K562 (cell line): ENCODE measurements at regions not wholly inside any gene's neighbourhood (a gene's known extent, or its start where the extent isn't known, plus 50 kb on each side); places are given as distances from the start of the nearest gene placed in this dataset.

Source experiments
- E2F1 ChIP-seq: sonication (generic); formaldehyde crosslinking; IDR thresholded peaks from 2 replicates; pipeline ENCODE4 v1.8.1; 2023; ENCODE audit warnings: mild to moderate bottlenecking, missing genetic modification reagents, moderate library complexity
- EZH2 ChIP-seq: IDR thresholded peaks from 2 replicates; pipeline ENCODE4 v1.6.1; 2012; ENCODE audit warnings: low read depth, mild to moderate bottlenecking, inconsistent platforms, low read length, borderline replicate concordance
- GATA2 ChIP-seq: sonication (generic); formaldehyde crosslinking; IDR thresholded peaks from 2 replicates; pipeline ENCODE4 v1.4.0; 2020; ENCODE audit warnings: mild to moderate bottlenecking, missing genetic modification reagents
- JUN ChIP-seq, 2 experiments: sonication (generic) in 1 of 2; formaldehyde crosslinking in 1 of 2; IDR thresholded peaks; 2 replicates each; pipeline versions ENCODE4 v1.6.1 to v1.8.0; 2012 to 2022; ENCODE audit warnings: borderline replicate concordance in 2 of 2, mild to moderate bottlenecking in 2 of 2, improper control_type of control experiment in 1 of 2, low read depth in 1 of 2, low read length in 1 of 2, missing genetic modification reagents in 1 of 2
- SAP30 ChIP-seq: fragments of 200-600 bp; sonication (generic); IDR thresholded peaks from 2 replicates; pipeline ENCODE4 v1.6.1; 2012; ENCODE audit warnings: borderline replicate concordance, low read depth, mild to moderate bottlenecking, moderate library complexity, low read length, control low read depth, inconsistent platforms; ENCODE audit not compliant: insufficient read depth, poor library complexity, severe bottlenecking
- SREBF2 ChIP-seq: sonication (generic); formaldehyde crosslinking; IDR thresholded peaks from 2 replicates; pipeline ENCODE4 v1.4.0; 2020; ENCODE audit warnings: mild to moderate bottlenecking, missing genetic modification reagents
- TAF1 ChIP-seq: IDR thresholded peaks from 2 replicates; pipeline ENCODE4 v1.6.1; 2011; ENCODE audit warnings: mild to moderate bottlenecking, low read length, moderate library complexity; ENCODE audit not compliant: insufficient read depth, control insufficient read depth, severe bottlenecking; ENCODE audit errors: extremely low read depth
- TRIM28 ChIP-seq: fragments of 450-650 bp; IDR thresholded peaks from 2 replicates; pipeline ENCODE4 v1.6.1; 2017
- ZBTB17 ChIP-seq: fragments of 450-650 bp; formaldehyde crosslinking; IDR thresholded peaks from 2 replicates; pipeline ENCODE4 v1.4.0; 2020; ENCODE audit warnings: mild to moderate bottlenecking
- ZBTB49 ChIP-seq: sonication (generic); formaldehyde crosslinking; IDR thresholded peaks from 2 replicates; pipeline ENCODE4 v1.8.0; 2022; ENCODE audit warnings: missing genetic modification reagents, mild to moderate bottlenecking, borderline replicate concordance
- ZFP30 ChIP-seq: fragments of 250-450 bp; sonication (Bioruptor Pico); IDR thresholded peaks from 2 replicates; pipeline ENCODE4 v1.8.0; 2022; ENCODE audit warnings: moderate library complexity, mild to moderate bottlenecking, inconsistent platforms, borderline replicate concordance
- ZNF436 ChIP-seq: fragments of 250-450, 450-650 bp; sonication (Bioruptor Pico); formaldehyde crosslinking; IDR thresholded peaks from 2 replicates; pipeline ENCODE4 v1.7.0; 2020; ENCODE audit warnings: mild to moderate bottlenecking

- no peak for TF ChIP-seq ZBTB17 (CRISPR knock-in tag)
- no peak for TF ChIP-seq GATA2 (CRISPR knock-in tag)
- TF ChIP-seq ZBTB49 (CRISPR knock-in tag): no peak
- TF ChIP-seq E2F1: no peak
- TF ChIP-seq ZNF436 (CRISPR knock-in tag): no peak
- no peak for TF ChIP-seq JUN (IDR thresholded peaks at IDR 0.05; ENCODE audit: borderline replicate concordance, low read depth, low read length)
- no peak for TF ChIP-seq JUN (CRISPR knock-in tag; IDR thresholded peaks at IDR 0.05; ENCODE audit: borderline replicate concordance)
- no peak for TF ChIP-seq TAF1
- TF ChIP-seq SREBF2 (CRISPR knock-in tag): no peak
- TF ChIP-seq EZH2: no peak
- TF ChIP-seq SAP30: no peak
- TF ChIP-seq ZFP30 (CRISPR knock-in tag): no peak
- TF ChIP-seq TRIM28: no peak
Measured at GRCh38 chr4:3641501-3641900, 109.3 kb upstream of the LRPAP1 start.
